Activated CD4-positive, alpha-beta memory T cell treated with anti-CD3 and anti-CD28 coated beads for 36 hours (primary cell): ENCODE measurements at regions not wholly inside any gene's neighbourhood (a gene's known extent, or its start where the extent isn't known, plus 50 kb on each side); places are given as distances from the start of the nearest gene placed in this dataset.

Experiments
- CTCF ChIA-PET: fragments of 350-600 bp; sonication (Branson Sonifier 250); formaldehyde crosslinking; loops from one replicate; lab custom pipeline; 2021; ENCODE audit warnings: antibody characterized with exemption, inconsistent platforms; lab: Charles Lee
- POLR2A ChIA-PET: fragments of 350-600 bp; sonication (Branson Sonifier 250); formaldehyde crosslinking; loops from one replicate; lab custom pipeline; 2021; ENCODE audit warnings: antibody characterized with exemption; lab: Charles Lee
- DNase-seq: peaks from one replicate; pipeline ENCODE4 v3.0.0-alpha.2; 2020
- H3K27ac Mint-ChIP-seq: one replicate; pipeline ENCODE4 v1.8.0; 2021; ENCODE audit warnings: mixed read lengths
- H3K27me3 Mint-ChIP-seq: one replicate; pipeline ENCODE4 v1.8.0; 2021; ENCODE audit warnings: mixed read lengths
- H3K36me3 Mint-ChIP-seq: one replicate; pipeline ENCODE4 v1.8.0; 2021; ENCODE audit warnings: mixed read lengths
- H3K4me1 Mint-ChIP-seq: one replicate; pipeline ENCODE4 v1.8.0; 2021; ENCODE audit warnings: low read depth, mixed read lengths
- H3K4me3 Mint-ChIP-seq: one replicate; pipeline ENCODE4 v1.8.0; 2021; ENCODE audit warnings: mild to moderate bottlenecking, mixed read lengths
- H3K9me3 Mint-ChIP-seq: one replicate; pipeline ENCODE4 v1.8.0; 2021; ENCODE audit warnings: mixed read lengths
- intact Hi-C: fragments of 100-400 bp; cut with micrococcal nuclease; formaldehyde crosslinking; loops from one replicate; pipeline ENCODE4 v1.15.1; 2023

- no peaks in the 10 kb centered on the region for H3K9me3 Mint-ChIP-seq
- no peak for DNase-seq
- ChIA-PET POLR2A (no interaction called here), CTCF (no interaction called here)
- no peaks in the 10 kb centered on the region for H3K36me3 Mint-ChIP-seq
- no peaks in the 10 kb centered on the region for H3K27me3 Mint-ChIP-seq
- intact Hi-C loops: no loop called here
- H3K4me1 Mint-ChIP-seq: no peaks in the 10 kb centered on the region
- H3K4me3 Mint-ChIP-seq: no peak overlapping the region
- H3K27ac Mint-ChIP-seq: no peak overlapping the region
Observed at GRCh38 chr9:75422944-75423522, 334.7 kb downstream of the OSTF1 start.

GRCh38 chr9:75429531-75430475 is 341.5 kb downstream of the OSTF1 start:
- no peak for DNase-seq
- ChIA-PET POLR2A (interaction anchor here (0.7 kb wide), 1 partner anchor 143 kb away, joined by 3 read pairs; no protein-coding TSS in a partner anchor), CTCF (no interaction called here)
- Mint-ChIP-seq H3K4me3 (no peak overlapping the region), H3K36me3 (no peaks in the 10 kb centered on the region), H3K27ac (no peak overlapping the region), H3K9me3 (no peaks in the 10 kb centered on the region), H3K27me3 (peaks cover 2% of the 10 kb centered on the region), H3K4me1 (no peaks in the 10 kb centered on the region)
- intact Hi-C loops: no loop called here

GRCh38 chr9:75431375-75431774 is 343.1 kb downstream of the OSTF1 start:
- no peak for DNase-seq
- H3K36me3 Mint-ChIP-seq: no peaks in the 10 kb centered on the region
- ChIA-PET CTCF (no interaction called here), POLR2A (no interaction called here)
- no peaks in the 10 kb centered on the region for H3K9me3 Mint-ChIP-seq
- no peak overlapping the region for H3K27ac Mint-ChIP-seq
- H3K4me3 Mint-ChIP-seq: no peak overlapping the region
- intact Hi-C loops: no loop called here
- H3K27me3 Mint-ChIP-seq: peaks cover 2% of the 10 kb centered on the region
- no peaks in the 10 kb centered on the region for H3K4me1 Mint-ChIP-seq

GRCh38 chr9:75432386-75432785 is 344.1 kb downstream of the OSTF1 start:
- ChIA-PET POLR2A (no interaction called here), CTCF (no interaction called here)
- Mint-ChIP-seq H3K4me1 (no peaks in the 10 kb centered on the region), H3K4me3 (no peak overlapping the region), H3K36me3 (no peaks in the 10 kb centered on the region), H3K27me3 (peaks cover 2% of the 10 kb centered on the region), H3K27ac (no peak overlapping the region), H3K9me3 (no peaks in the 10 kb centered on the region)
- intact Hi-C loops: no loop called here
- DNase-seq: no peak

GRCh38 chr9:75432888-75433287 is 344.6 kb downstream of the OSTF1 start:
- CTCF ChIA-PET: no interaction called here
- no peaks in the 10 kb centered on the region for H3K9me3 Mint-ChIP-seq
- peaks cover 2% of the 10 kb centered on the region for H3K27me3 Mint-ChIP-seq
- no peak for DNase-seq
- H3K36me3 Mint-ChIP-seq: no peaks in the 10 kb centered on the region
- no peak overlapping the region for H3K4me3 Mint-ChIP-seq
- no peak overlapping the region for H3K27ac Mint-ChIP-seq
- intact Hi-C loops: no loop called here
- no peaks in the 10 kb centered on the region for H3K4me1 Mint-ChIP-seq
- POLR2A ChIA-PET: no interaction called here

GRCh38 chr9:75438716-75439115 is 350.4 kb downstream of the OSTF1 start:
- ChIA-PET POLR2A (no interaction called here), CTCF (no interaction called here)
- intact Hi-C loops: no loop called here
- Mint-ChIP-seq H3K36me3 (no peaks in the 10 kb centered on the region), H3K9me3 (no peaks in the 10 kb centered on the region), H3K4me3 (no peak overlapping the region), H3K27me3 (no peaks in the 10 kb centered on the region), H3K27ac (no peak overlapping the region), H3K4me1 (no peaks in the 10 kb centered on the region)
- no peak for DNase-seq

GRCh38 chr9:75440914-75441313 is 352.6 kb downstream of the OSTF1 start:
- Mint-ChIP-seq H3K4me3 (no peak overlapping the region), H3K9me3 (no peaks in the 10 kb centered on the region), H3K36me3 (no peaks in the 10 kb centered on the region), H3K27me3 (no peaks in the 10 kb centered on the region), H3K27ac (no peak overlapping the region), H3K4me1 (no peaks in the 10 kb centered on the region)
- ChIA-PET CTCF (no interaction called here), POLR2A (no interaction called here)
- no peak for DNase-seq
- intact Hi-C loops: no loop called here

GRCh38 chr9:75445144-75445543 is 356.8 kb downstream of the OSTF1 start:
- Mint-ChIP-seq H3K36me3 (no peaks in the 10 kb centered on the region), H3K27me3 (no peaks in the 10 kb centered on the region), H3K27ac (no peak overlapping the region), H3K4me3 (no peak overlapping the region), H3K9me3 (no peaks in the 10 kb centered on the region), H3K4me1 (no peaks in the 10 kb centered on the region)
- POLR2A ChIA-PET: no interaction called here
- DNase-seq: no peak
- CTCF ChIA-PET: no interaction called here
- intact Hi-C loops: no loop called here

GRCh38 chr9:75447281-75447680 is 359.0 kb downstream of the OSTF1 start:
- Mint-ChIP-seq H3K9me3 (no peaks in the 10 kb centered on the region), H3K4me1 (no peaks in the 10 kb centered on the region), H3K36me3 (no peaks in the 10 kb centered on the region), H3K27ac (no peak overlapping the region), H3K4me3 (no peak overlapping the region), H3K27me3 (no peaks in the 10 kb centered on the region)
- ChIA-PET CTCF (interaction anchor here (0.9 kb wide), 1 partner anchor 856 kb away, joined by 3 read pairs; no protein-coding TSS in a partner anchor), POLR2A (no interaction called here)
- intact Hi-C loops: no loop called here
- DNase-seq: no peak

GRCh38 chr9:75448281-75448680 is 360.0 kb downstream of the OSTF1 start:
- Mint-ChIP-seq H3K4me3 (no peak overlapping the region), H3K4me1 (no peaks in the 10 kb centered on the region), H3K27me3 (no peaks in the 10 kb centered on the region), H3K9me3 (no peaks in the 10 kb centered on the region), H3K27ac (no peak overlapping the region), H3K36me3 (no peaks in the 10 kb centered on the region)
- intact Hi-C loops: no loop called here
- POLR2A ChIA-PET: no interaction called here
- no peak for DNase-seq
- CTCF ChIA-PET: interaction anchor here (0.9 kb wide), 1 partner anchor 855 kb away, joined by 3 read pairs; no protein-coding TSS in a partner anchor

- ChIA-PET POLR2A (no interaction called here), CTCF (no interaction called here)
- H3K27ac Mint-ChIP-seq: no peak overlapping the region
- intact Hi-C loops: no loop called here
- DNase-seq: no peak
- no peak overlapping the region for H3K4me3 Mint-ChIP-seq
- H3K4me1 Mint-ChIP-seq: no peaks in the 10 kb centered on the region
- H3K27me3 Mint-ChIP-seq: no peaks in the 10 kb centered on the region
- no peaks in the 10 kb centered on the region for H3K9me3 Mint-ChIP-seq
- no peaks in the 10 kb centered on the region for H3K36me3 Mint-ChIP-seq
Observed at GRCh38 chr9:75448955-75449354, 360.6 kb downstream of the OSTF1 start.

- no peak for DNase-seq
- Mint-ChIP-seq H3K9me3 (no peaks in the 10 kb centered on the region), H3K27me3 (no peaks in the 10 kb centered on the region), H3K27ac (no peak overlapping the region), H3K4me1 (no peaks in the 10 kb centered on the region), H3K36me3 (no peaks in the 10 kb centered on the region), H3K4me3 (no peak overlapping the region)
- intact Hi-C loops: no loop called here
- POLR2A ChIA-PET: no interaction called here
- CTCF ChIA-PET: no interaction called here
Observed at GRCh38 chr9:75451045-75451444, 362.7 kb downstream of the OSTF1 start.

GRCh38 chr9:75451505-75451904 is 363.2 kb downstream of the OSTF1 start:
- no peak overlapping the region for H3K27ac Mint-ChIP-seq
- no peaks in the 10 kb centered on the region for H3K27me3 Mint-ChIP-seq
- no peak for DNase-seq
- ChIA-PET CTCF (no interaction called here), POLR2A (no interaction called here)
- intact Hi-C loops: no loop called here
- no peaks in the 10 kb centered on the region for H3K9me3 Mint-ChIP-seq
- no peaks in the 10 kb centered on the region for H3K4me1 Mint-ChIP-seq
- no peaks in the 10 kb centered on the region for H3K36me3 Mint-ChIP-seq
- no peak overlapping the region for H3K4me3 Mint-ChIP-seq
